Effector memory CD8-positive, alpha-beta T cell (primary cell): ENCODE measurements at regions not wholly inside any gene's neighbourhood (a gene's known extent, or its start where the extent isn't known, plus 50 kb on each side); places are given as distances from the start of the nearest gene placed in this dataset.
"Not testable (repeated sequence)": the region's sequence is repeated elsewhere in the genome, so short reads cannot be mapped to it uniquely, and the experiment has no call there.

Experiments used
- ATAC-seq: fragments of 150-1000 bp; cut with Tn5 transposase; replicated peaks from 2 replicates; pipeline ENCODE4 v1.10.0; 2021; ENCODE audit warnings: mild to moderate bottlenecking, moderate library complexity
- DNase-seq, 3 experiments: peaks; one replicate each; pipeline ENCODE4 v3.0.0; 2021
- H3K27ac Mint-ChIP-seq, 2 donors: one replicate each; pipeline ENCODE4 v1.8.0; 2022; ENCODE audit warnings: mild to moderate bottlenecking in 2 of 2, mixed read lengths in 2 of 2, moderate library complexity in 2 of 2
- H3K27me3 Mint-ChIP-seq, 2 donors: one replicate each; pipeline ENCODE4 v1.8.0; 2022; ENCODE audit warnings: mixed read lengths in 2 of 2
- H3K36me3 Mint-ChIP-seq: one replicate; pipeline ENCODE4 v1.8.0; 2022; ENCODE audit warnings: mild to moderate bottlenecking, moderate library complexity, mixed read lengths; ENCODE audit not compliant: insufficient read depth
- H3K4me1 Mint-ChIP-seq, 2 donors: one replicate each; pipeline ENCODE4 v1.8.0; 2022; ENCODE audit warnings: low read depth in 2 of 2, mixed read lengths in 2 of 2
- H3K4me3 Mint-ChIP-seq, 2 donors: one replicate each; pipeline ENCODE4 v1.8.0; 2022; ENCODE audit warnings: mild to moderate bottlenecking in 2 of 2, mixed read lengths in 2 of 2, moderate library complexity in 2 of 2
- H3K9me3 Mint-ChIP-seq, 2 donors: one replicate each; pipeline ENCODE4 v1.8.0; 2022; ENCODE audit warnings: mixed read lengths in 2 of 2

DNA sequence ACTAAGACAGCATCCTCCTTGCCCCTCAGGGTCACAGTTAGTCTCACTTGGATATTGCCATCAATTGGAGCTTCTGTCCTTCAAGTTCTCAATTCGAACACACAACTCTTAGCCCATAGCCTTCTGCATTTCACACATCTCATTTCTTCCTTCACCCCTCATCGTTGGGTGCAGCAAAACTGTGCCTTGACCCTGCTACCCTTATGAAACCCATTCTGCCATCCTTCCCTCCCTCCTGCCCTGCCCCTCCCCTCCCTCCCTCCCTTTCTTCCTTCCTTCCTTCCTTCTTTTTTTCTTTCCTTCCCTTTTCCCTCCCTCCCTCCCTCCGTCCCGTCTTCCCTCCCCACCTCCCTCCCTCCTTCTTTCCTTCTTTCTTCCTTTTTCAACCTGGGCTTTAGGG lies 80.7 kb upstream of the CYRIA start:
- H3K27ac Mint-ChIP-seq = no peak overlapping the region
- H3K27me3 Mint-ChIP-seq = peaks cover 0 to 18% of the 10 kb centered on the region in 2 donors
- DNase-seq (no peak), ATAC-seq (no peak)
- peaks cover 0 to 14% of the 10 kb centered on the region in 2 donors for H3K9me3 Mint-ChIP-seq
- no peaks in the 10 kb centered on the region for H3K36me3 Mint-ChIP-seq
- H3K4me3 Mint-ChIP-seq = no peak overlapping the region
- no peaks in the 10 kb centered on the region for H3K4me1 Mint-ChIP-seq

DNA sequence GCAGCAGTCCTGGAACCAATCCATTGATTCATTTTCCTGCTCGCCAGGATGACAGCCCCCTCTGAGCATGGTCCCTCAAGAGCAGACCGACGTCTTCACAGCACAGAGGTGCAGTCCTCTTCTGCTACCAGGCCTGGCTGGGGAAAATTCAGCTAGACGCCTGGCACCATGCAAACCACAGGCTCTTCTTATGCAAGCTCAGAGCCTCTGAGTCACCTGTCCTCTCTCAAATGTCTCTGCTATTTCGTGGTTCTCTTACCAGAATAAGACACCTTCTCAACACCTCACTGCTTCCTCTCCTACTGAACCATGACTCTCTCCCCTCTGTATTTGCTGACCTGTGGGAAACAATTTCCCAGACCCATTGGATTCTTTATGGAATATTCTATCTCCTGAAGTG lies 79.8 kb upstream of the CYRIA start:
- H3K27ac Mint-ChIP-seq = no peak overlapping the region
- ATAC-seq (no peak), DNase-seq (no peak)
- H3K9me3 Mint-ChIP-seq = peaks cover 0 to 14% of the 10 kb centered on the region in 2 donors
- no peaks in the 10 kb centered on the region for H3K4me1 Mint-ChIP-seq
- H3K4me3 Mint-ChIP-seq = no peak overlapping the region
- H3K27me3 Mint-ChIP-seq = peaks cover 0 to 18% of the 10 kb centered on the region in 2 donors
- no peaks in the 10 kb centered on the region for H3K36me3 Mint-ChIP-seq

GRCh38 chr2:16744521-16744920 lies 78.9 kb upstream of the CYRIA start:
- Mint-ChIP-seq H3K27ac (no peak overlapping the region), H3K9me3 (peaks cover 0 to 14% of the 10 kb centered on the region in 2 donors), H3K4me1 (no peaks in the 10 kb centered on the region), H3K4me3 (no peak overlapping the region), H3K27me3 (peaks cover 0 to 22% of the 10 kb centered on the region in 2 donors), H3K36me3 (no peaks in the 10 kb centered on the region)
- ATAC-seq (no peak), DNase-seq (no peak)

DNA sequence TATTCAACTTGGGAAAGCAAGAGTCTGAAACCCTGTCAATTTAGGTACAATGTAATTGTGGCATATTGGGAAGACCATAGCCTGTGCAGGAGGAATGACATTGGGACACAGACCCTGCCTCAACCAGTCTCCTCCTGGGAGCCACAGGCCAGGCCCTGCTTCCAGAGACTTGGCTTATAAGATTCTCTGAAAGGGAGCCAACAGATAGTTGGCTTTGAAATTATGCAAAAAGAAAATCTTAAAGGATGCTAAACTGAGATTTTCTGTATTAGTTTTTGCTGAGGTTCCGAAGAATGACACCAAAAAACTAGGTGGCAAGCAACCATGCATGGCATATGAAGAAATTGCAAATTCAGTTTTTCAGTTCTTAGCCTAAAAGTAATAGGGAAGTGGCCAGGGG lies 76.4 kb upstream of the CYRIA start:
- Mint-ChIP-seq H3K36me3 (no peaks in the 10 kb centered on the region), H3K4me3 (no peak overlapping the region), H3K27ac (no peak overlapping the region), H3K27me3 (peaks cover 0 to 17% of the 10 kb centered on the region in 2 donors), H3K9me3 (peaks cover 0 to 8% of the 10 kb centered on the region in 2 donors), H3K4me1 (no peaks in the 10 kb centered on the region)
- DNase-seq (no peak), ATAC-seq (no peak)

DNA sequence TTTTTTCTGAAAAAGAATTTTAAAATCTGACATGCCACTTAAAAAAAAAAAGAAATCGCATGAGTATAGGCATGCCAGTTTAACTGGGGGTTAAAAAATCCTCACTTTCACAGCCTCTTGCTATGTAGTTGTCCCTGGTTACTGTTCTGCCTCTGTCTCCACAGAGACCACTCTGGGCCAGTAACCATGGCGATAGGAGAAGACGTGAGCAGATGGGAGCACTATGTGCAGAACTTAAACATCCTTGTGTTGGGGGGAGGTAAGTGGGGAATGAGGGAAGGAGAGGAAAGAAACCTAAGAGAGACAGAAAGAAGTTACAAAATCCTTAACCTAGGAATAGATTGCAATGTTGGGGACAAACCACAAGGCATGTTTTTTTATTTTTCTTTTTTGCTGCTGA lies 75.9 kb upstream of the CYRIA start:
- Mint-ChIP-seq H3K4me3 (no peak overlapping the region), H3K9me3 (peaks cover 0 to 3% of the 10 kb centered on the region in 2 donors), H3K27me3 (peaks cover 0 to 12% of the 10 kb centered on the region in 2 donors), H3K4me1 (no peaks in the 10 kb centered on the region), H3K27ac (no peak overlapping the region), H3K36me3 (no peaks in the 10 kb centered on the region)
- no peak for DNase-seq
- ATAC-seq = no peak

- H3K9me3 Mint-ChIP-seq = no peaks in the 10 kb centered on the region
- no peaks in the 10 kb centered on the region for H3K36me3 Mint-ChIP-seq
- ATAC-seq (no peak), DNase-seq (no peak)
- no peaks in the 10 kb centered on the region for H3K4me1 Mint-ChIP-seq
- no peak overlapping the region for H3K27ac Mint-ChIP-seq
- H3K4me3 Mint-ChIP-seq = no peak overlapping the region
- peaks cover 0 to 5% of the 10 kb centered on the region in 2 donors for H3K27me3 Mint-ChIP-seq
These were observed 74.3 kb upstream of the CYRIA start for GRCh38 chr2:16739778-16740581.

DNA sequence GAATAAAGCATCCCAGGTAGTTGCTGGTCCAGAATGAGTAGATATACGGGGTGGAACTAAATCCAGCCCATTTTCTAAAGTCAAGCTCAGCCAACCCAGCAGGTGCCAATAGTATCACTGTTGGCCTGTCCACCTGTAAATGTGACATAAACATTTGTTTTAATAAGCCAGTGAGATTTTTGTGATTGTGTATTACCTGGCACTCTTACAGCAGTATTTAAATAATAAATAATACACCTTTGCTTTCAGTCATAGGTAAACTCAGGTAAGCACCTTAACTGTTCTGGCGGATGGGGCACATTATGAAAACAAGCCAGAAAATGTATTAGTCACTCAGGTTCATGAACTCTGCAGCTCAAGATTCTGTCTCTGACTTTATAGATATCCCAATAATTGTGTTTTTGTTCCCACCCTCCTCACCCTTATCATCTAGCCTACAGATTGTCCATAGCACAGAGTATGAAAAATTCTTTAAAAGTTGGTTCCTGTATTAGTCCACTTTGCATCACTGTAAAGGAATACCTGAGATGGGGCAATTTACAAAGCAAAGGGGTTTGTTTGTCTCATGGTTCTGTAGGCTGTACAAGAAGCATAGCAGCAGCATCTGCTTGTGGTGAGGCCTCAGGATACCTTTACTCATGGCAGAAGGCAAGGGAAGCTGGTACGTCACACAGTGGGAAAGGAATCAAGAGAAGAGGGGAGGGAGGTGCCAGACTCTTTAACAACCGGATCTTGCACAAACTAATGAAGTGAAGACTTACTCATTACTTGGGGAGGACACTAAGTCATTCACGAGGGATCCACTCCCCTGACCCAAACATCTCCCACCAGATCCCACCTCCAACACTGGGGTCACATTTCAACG lies 73.0 kb upstream of the CYRIA start:
- Mint-ChIP-seq H3K27me3 (peaks cover 0 to 5% of the 10 kb centered on the region in 2 donors), H3K36me3 (no peaks in the 10 kb centered on the region), H3K4me3 (no peak overlapping the region), H3K27ac (no peak overlapping the region), H3K4me1 (no peaks in the 10 kb centered on the region), H3K9me3 (no peaks in the 10 kb centered on the region)
- ATAC-seq (no peak), DNase-seq (no peak)

- Mint-ChIP-seq H3K27me3 (peaks cover 0 to 5% of the 10 kb centered on the region in 2 donors), H3K4me3 (no peak overlapping the region), H3K4me1 (no peaks in the 10 kb centered on the region), H3K36me3 (no peaks in the 10 kb centered on the region), H3K27ac (no peak overlapping the region), H3K9me3 (no peaks in the 10 kb centered on the region)
- DNase-seq (no peak), ATAC-seq (no peak)
These were observed 72.2 kb upstream of the CYRIA start for GRCh38 chr2:16737812-16738211.

DNA sequence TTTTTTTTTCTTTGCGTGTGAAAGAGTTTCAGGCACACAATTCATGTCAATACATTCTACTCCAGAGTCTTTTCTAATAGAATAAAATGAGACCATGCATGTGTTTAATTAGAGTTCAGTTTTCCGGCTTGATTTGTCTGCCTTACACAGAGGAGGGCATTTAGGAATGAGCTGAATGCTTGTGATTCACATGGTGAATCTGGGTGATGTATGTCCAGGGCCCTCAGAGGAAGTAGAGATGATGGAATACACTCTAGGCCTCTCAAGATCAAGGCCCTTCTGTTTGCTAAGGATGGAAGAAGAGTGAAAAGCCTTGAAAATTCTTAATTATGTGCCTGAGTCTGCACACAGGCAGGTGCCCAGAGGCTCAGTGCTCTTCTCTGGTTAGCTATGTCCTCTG lies 71.0 kb upstream of the CYRIA start:
- ATAC-seq = no peak
- H3K4me3 Mint-ChIP-seq = no peak overlapping the region
- DNase-seq = no peak
- no peaks in the 10 kb centered on the region for H3K36me3 Mint-ChIP-seq
- no peaks in the 10 kb centered on the region for H3K4me1 Mint-ChIP-seq
- no peak overlapping the region for H3K27ac Mint-ChIP-seq
- no peaks in the 10 kb centered on the region for H3K9me3 Mint-ChIP-seq
- H3K27me3 Mint-ChIP-seq = peaks cover 0 to 5% of the 10 kb centered on the region in 2 donors

- no peak overlapping the region for H3K27ac Mint-ChIP-seq
- H3K27me3 Mint-ChIP-seq = peaks cover 0 to 7% of the 10 kb centered on the region in 2 donors
- no peaks in the 10 kb centered on the region for H3K36me3 Mint-ChIP-seq
- ATAC-seq = no peak
- H3K9me3 Mint-ChIP-seq = no peaks in the 10 kb centered on the region
- H3K4me1 Mint-ChIP-seq = no peaks in the 10 kb centered on the region
- no peak for DNase-seq
- H3K4me3 Mint-ChIP-seq = no peak overlapping the region
These were observed 63.7 kb upstream of the CYRIA start for GRCh38 chr2:16729335-16729734.

- no peaks in the 10 kb centered on the region for H3K9me3 Mint-ChIP-seq
- H3K4me1 Mint-ChIP-seq = no peaks in the 10 kb centered on the region
- no peak overlapping the region for H3K4me3 Mint-ChIP-seq
- no peak for DNase-seq
- peaks cover 0 to 7% of the 10 kb centered on the region in 2 donors for H3K27me3 Mint-ChIP-seq
- H3K36me3 Mint-ChIP-seq = no peaks in the 10 kb centered on the region
- ATAC-seq = no peak
- no peak overlapping the region for H3K27ac Mint-ChIP-seq
These were observed 62.9 kb upstream of the CYRIA start for GRCh38 chr2:16728351-16729136.

DNA sequence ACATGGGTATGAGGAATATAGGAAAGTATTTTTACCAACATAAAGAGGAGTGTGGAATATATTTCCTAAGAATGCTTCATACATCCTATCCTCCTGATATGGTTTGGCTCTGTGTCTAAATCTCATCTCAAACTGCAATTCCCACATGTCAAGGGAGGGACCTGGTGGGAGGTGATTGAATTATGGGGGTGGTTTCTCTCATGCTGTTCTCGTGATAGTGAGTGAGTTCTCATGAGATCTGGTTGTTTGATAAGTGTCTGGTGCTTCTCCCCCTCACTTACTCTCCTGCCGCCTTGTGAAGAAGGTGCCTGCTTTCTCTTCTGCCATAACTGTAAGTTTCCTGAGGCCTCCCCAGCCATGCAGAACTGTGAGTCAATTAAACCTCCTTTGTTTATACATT lies 62.2 kb upstream of the CYRIA start:
- H3K27ac Mint-ChIP-seq, H3K4me1 Mint-ChIP-seq, H3K36me3 Mint-ChIP-seq, DNase-seq, H3K27me3 Mint-ChIP-seq, ATAC-seq, H3K9me3 Mint-ChIP-seq, H3K4me3 Mint-ChIP-seq: not testable (repeated sequence)

DNA sequence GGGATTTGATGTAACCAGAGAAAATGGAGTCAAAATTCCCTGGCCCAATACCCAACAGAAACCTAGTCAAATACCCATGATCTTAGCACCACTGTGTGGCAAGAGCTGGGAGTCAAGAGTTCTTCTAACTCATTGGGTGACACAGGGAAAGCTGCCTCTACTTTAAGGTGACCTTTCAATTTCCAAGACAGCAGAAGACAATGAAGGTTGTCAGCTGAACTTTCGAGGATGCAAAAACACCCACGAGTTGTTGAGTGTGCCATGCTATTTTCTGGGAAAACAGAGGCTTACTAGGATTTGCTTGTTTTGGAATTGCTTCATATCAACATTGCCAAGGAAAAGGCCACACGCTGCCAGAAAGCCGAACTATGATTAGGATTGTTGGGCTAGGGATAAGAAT lies 61.6 kb upstream of the CYRIA start:
- H3K9me3 Mint-ChIP-seq = no peaks in the 10 kb centered on the region
- no peak overlapping the region for H3K27ac Mint-ChIP-seq
- DNase-seq = no peak
- no peak for ATAC-seq
- H3K4me3 Mint-ChIP-seq = no peak overlapping the region
- H3K36me3 Mint-ChIP-seq = no peaks in the 10 kb centered on the region
- peaks cover 0 to 7% of the 10 kb centered on the region in 2 donors for H3K27me3 Mint-ChIP-seq
- H3K4me1 Mint-ChIP-seq = no peaks in the 10 kb centered on the region
